ENCODE measurements at regions not wholly inside any gene's neighbourhood (a gene's known extent, or its start where the extent isn't known, plus 50 kb on each side); places are given as distances from the start of the nearest gene placed in this dataset.

- no peak for TF ChIP-seq POLR2A (IDR thresholded peaks at IDR 0.05)
- TF ChIP-seq, protein P1, sequence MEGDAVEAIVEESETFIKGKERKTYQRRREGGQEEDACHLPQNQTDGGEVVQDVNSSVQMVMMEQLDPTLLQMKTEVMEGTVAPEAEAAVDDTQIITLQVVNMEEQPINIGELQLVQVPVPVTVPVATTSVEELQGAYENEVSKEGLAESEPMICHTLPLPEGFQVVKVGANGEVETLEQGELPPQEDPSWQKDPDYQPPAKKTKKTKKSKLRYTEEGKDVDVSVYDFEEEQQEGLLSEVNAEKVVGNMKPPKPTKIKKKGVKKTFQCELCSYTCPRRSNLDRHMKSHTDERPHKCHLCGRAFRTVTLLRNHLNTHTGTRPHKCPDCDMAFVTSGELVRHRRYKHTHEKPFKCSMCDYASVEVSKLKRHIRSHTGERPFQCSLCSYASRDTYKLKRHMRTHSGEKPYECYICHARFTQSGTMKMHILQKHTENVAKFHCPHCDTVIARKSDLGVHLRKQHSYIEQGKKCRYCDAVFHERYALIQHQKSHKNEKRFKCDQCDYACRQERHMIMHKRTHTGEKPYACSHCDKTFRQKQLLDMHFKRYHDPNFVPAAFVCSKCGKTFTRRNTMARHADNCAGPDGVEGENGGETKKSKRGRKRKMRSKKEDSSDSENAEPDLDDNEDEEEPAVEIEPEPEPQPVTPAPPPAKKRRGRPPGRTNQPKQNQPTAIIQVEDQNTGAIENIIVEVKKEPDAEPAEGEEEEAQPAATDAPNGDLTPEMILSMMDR (IDR thresholded peaks at IDR 0.05 in 4 of 5, conservative IDR thresholded peaks at IDR 0.05 in 1 of 5), result no peak
Observed at GRCh38 chr4:31080887-31081286, 360.7 kb downstream of the PCDH7 start.
